C4-2B (cell line): ENCODE measurements at regions not wholly inside any gene's neighbourhood (a gene's known extent, or its start where the extent isn't known, plus 50 kb on each side); places are given as distances from the start of the nearest gene placed in this dataset.

Source experiments
- ZFX ChIP-seq: fragments of 450-650 bp; IDR thresholded peaks from 2 replicates; pipeline ENCODE4 v1.6.1; 2017
- TF ChIP-seq, protein P1 (sequence below): fragments of 450-650 bp; conservative IDR thresholded peaks from 2 replicates; pipeline ENCODE4 v1.5.1; 2017; ENCODE audit warnings: mild to moderate bottlenecking

GRCh38 chr15:97687654-97688053 lies 272.8 kb upstream of the ARRDC4 start:
- TF ChIP-seq, protein P1, sequence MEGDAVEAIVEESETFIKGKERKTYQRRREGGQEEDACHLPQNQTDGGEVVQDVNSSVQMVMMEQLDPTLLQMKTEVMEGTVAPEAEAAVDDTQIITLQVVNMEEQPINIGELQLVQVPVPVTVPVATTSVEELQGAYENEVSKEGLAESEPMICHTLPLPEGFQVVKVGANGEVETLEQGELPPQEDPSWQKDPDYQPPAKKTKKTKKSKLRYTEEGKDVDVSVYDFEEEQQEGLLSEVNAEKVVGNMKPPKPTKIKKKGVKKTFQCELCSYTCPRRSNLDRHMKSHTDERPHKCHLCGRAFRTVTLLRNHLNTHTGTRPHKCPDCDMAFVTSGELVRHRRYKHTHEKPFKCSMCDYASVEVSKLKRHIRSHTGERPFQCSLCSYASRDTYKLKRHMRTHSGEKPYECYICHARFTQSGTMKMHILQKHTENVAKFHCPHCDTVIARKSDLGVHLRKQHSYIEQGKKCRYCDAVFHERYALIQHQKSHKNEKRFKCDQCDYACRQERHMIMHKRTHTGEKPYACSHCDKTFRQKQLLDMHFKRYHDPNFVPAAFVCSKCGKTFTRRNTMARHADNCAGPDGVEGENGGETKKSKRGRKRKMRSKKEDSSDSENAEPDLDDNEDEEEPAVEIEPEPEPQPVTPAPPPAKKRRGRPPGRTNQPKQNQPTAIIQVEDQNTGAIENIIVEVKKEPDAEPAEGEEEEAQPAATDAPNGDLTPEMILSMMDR, result no peak
- no peak for TF ChIP-seq ZFX
